ENCODE measurements at regions not wholly inside any gene's neighbourhood (a gene's known extent, or its start where the extent isn't known, plus 50 kb on each side); places are given as distances from the start of the nearest gene placed in this dataset.

DNA sequence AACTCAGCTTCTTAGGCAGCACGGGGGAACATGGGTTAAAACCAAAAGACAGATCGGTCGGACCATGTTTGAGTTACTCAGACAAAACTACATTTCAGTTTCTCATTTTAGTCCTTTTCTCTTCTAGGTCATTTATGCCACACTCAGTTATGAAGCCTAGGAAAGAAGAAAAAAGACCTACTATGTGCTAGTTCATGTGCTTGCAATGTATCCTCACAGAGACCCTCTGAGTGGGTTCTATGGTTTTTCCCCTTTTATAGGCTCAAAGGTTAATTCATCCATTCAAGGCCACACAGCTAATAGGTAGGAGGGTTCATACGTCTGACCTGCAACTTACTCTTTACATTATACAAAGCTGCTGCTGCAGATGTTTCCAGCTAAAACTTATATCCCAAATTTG is 104.7 kb upstream of the ZNF438 start (continued):
- TF ChIP-seq, protein P1, sequence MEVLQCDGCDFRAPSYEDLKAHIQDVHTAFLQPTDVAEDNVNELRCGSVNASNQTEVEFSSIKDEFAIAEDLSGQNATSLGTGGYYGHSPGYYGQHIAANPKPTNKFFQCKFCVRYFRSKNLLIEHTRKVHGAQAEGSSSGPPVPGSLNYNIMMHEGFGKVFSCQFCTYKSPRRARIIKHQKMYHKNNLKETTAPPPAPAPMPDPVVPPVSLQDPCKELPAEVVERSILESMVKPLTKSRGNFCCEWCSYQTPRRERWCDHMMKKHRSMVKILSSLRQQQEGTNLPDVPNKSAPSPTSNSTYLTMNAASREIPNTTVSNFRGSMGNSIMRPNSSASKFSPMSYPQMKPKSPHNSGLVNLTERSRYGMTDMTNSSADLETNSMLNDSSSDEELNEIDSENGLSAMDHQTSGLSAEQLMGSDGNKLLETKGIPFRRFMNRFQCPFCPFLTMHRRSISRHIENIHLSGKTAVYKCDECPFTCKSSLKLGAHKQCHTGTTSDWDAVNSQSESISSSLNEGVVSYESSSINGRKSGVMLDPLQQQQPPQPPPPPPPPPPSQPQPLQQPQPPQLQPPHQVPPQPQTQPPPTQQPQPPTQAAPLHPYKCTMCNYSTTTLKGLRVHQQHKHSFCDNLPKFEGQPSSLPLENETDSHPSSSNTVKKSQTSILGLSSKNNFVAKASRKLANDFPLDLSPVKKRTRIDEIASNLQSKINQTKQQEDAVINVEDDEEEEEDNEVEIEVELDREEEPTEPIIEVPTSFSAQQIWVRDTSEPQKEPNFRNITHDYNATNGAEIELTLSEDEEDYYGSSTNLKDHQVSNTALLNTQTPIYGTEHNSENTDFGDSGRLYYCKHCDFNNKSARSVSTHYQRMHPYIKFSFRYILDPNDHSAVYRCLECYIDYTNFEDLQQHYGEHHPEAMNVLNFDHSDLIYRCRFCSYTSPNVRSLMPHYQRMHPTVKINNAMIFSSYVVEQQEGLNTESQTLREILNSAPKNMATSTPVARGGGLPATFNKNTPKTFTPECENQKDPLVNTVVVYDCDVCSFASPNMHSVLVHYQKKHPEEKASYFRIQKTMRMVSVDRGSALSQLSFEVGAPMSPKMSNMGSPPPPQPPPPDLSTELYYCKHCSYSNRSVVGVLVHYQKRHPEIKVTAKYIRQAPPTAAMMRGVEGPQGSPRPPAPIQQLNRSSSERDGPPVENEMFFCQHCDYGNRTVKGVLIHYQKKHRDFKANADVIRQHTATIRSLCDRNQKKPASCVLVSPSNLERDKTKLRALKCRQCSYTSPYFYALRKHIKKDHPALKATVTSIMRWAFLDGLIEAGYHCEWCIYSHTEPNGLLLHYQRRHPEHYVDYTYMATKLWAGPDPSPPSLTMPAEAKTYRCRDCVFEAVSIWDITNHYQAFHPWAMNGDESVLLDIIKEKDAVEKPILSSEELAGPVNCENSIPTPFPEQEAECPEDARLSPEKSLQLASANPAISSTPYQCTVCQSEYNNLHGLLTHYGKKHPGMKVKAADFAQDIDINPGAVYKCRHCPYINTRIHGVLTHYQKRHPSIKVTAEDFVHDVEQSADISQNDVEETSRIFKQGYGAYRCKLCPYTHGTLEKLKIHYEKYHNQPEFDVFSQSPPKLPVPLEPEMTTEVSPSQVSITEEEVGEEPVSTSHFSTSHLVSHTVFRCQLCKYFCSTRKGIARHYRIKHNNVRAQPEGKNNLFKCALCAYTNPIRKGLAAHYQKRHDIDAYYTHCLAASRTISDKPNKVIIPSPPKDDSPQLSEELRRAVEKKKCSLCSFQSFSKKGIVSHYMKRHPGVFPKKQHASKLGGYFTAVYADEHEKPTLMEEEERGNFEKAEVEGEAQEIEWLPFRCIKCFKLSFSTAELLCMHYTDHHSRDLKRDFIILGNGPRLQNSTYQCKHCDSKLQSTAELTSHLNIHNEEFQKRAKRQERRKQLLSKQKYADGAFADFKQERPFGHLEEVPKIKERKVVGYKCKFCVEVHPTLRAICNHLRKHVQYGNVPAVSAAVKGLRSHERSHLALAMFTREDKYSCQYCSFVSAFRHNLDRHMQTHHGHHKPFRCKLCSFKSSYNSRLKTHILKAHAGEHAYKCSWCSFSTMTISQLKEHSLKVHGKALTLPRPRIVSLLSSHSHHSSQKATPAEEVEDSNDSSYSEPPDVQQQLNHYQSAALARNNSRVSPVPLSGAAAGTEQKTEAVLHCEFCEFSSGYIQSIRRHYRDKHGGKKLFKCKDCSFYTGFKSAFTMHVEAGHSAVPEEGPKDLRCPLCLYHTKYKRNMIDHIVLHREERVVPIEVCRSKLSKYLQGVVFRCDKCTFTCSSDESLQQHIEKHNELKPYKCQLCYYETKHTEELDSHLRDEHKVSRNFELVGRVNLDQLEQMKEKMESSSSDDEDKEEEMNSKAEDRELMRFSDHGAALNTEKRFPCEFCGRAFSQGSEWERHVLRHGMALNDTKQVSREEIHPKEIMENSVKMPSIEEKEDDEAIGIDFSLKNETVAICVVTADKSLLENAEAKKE (CRISPR knock-in tag; IDR thresholded peaks at IDR 0.05): no peak
- TF ChIP-seq CREB1 (CRISPR knock-in tag; IDR thresholded peaks at IDR 0.05; ENCODE audit: low read depth) (no peak), JUNB (IDR thresholded peaks at IDR 0.05; ENCODE audit: unreplicated experiment) (no peak), EZH2phosphoT487 (IDR thresholded peaks at IDR 0.05; ENCODE audit: unreplicated experiment) (no peak)
- TF ChIP-seq, protein P2, sequence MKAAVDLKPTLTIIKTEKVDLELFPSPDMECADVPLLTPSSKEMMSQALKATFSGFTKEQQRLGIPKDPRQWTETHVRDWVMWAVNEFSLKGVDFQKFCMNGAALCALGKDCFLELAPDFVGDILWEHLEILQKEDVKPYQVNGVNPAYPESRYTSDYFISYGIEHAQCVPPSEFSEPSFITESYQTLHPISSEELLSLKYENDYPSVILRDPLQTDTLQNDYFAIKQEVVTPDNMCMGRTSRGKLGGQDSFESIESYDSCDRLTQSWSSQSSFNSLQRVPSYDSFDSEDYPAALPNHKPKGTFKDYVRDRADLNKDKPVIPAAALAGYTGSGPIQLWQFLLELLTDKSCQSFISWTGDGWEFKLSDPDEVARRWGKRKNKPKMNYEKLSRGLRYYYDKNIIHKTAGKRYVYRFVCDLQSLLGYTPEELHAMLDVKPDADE (IDR thresholded peaks at IDR 0.05): no peak

DNA sequence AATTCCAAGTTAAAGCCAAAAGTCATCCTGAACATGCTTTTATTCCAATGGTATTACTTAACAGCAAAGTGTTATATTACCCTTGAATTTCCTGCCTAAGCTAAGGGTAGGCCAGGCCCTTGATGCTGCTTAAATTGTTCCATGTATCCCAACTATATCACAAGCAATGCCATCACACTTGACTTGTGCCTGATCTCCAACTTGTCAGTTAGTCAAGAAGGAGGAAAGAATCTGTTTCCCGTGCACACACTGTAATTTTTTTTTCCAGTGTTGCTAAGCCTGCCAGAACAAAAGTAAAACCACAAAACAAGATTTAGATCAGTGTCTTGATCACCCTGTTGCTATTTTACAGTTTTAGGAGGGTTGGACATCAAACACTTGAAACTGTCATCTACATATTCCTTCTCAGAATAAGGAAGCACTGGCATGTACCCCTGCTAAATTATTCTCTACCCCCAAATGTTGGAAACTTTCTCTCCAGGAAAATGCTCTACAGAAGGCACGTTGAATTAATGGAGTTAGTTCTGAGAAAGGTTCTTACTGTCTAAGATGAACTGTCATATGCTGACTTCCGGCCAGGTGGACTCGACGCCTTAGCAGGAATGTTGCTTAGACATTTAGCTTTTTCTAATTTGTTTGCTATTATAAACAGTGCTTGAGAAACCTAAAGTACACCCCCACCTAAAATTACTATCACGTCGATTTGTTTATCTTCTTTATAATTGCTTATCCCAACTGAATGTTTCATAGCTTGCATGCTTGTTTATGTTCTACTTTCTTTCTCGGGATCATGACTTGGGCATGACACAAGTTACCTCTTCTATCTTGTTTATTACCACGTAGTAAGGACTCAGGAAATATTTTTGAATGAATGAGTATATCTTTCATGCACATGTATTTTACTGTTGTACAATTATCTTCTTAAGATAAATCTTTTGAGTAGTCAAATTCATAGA is 105.5 kb upstream of the ZNF438 start:
- H3K36me3 Mint-ChIP-seq (ENCODE audit: low read depth): no peaks in the 10 kb centered on the region
- ATAC-seq: no peak
- Histone ChIP-seq H3K27me3 (ENCODE audit: insufficient read depth) (0 out of 2 replicates have a peak, but pooled peaks cover 3% of the 10 kb centered on the region), H3K9me2 (ENCODE audit: insufficient read depth) (no peaks in the 10 kb centered on the region), H3K36me3 (ENCODE audit: insufficient read depth) (no peaks in the 10 kb centered on the region), H3K4me3 (no peak overlapping the region), H4K20me1 (replicated peaks; ENCODE audit: insufficient read depth) (no peaks in the 10 kb centered on the region), H2AFZ (no peak overlapping the region), H3K27ac (ENCODE audit: low read depth) (no peak overlapping the region), H3F3A (replicated peaks; ENCODE audit: low read depth) (0 out of 2 replicates have a peak, but pooled peaks cover 5% of the 10 kb centered on the region), H3K4me1 (ENCODE audit: insufficient read depth) (peaks cover 11% of the 10 kb centered on the region), H3K79me2 (replicated peaks; ENCODE audit: insufficient read depth) (no peaks in the 10 kb centered on the region), H3K4me2 (no peak overlapping the region)
- peaks cover 11% of the 10 kb centered on the region for H3K27me3 Mint-ChIP-seq (ENCODE audit: insufficient read depth, low read depth, poor library complexity)
- H3K4me3 Mint-ChIP-seq: no peak overlapping the region
- H3K9me3 Mint-ChIP-seq: no peaks in the 10 kb centered on the region
- H3K27ac Mint-ChIP-seq: no peak overlapping the region
- no peak for TF ChIP-seq ZNF114 (CRISPR knock-in tag; IDR thresholded peaks at IDR 0.05)
- TF ChIP-seq, protein P1 (CRISPR knock-in tag; IDR thresholded peaks at IDR 0.05): no peak
- no peak for TF ChIP-seq POLR2AphosphoS5 (IDR thresholded peaks at IDR 0.05; ENCODE audit: low read depth)
- TF ChIP-seq JUNB (IDR thresholded peaks at IDR 0.05; ENCODE audit: unreplicated experiment): no peak
- H3K4me1 Mint-ChIP-seq: peaks cover 18% of the 10 kb centered on the region
- DNase-seq (ENCODE audit: low spot score): no peak
